ENCODE measurements at regions not wholly inside any gene's neighbourhood (a gene's known extent, or its start where the extent isn't known, plus 50 kb on each side); places are given as distances from the start of the nearest gene placed in this dataset.
A peak's percentile ranks its signal among the peaks of the same experiment; 100 is the strongest.

- Histone ChIP-seq H3K4me1 (no peaks in the 10 kb centered on the region), H3K27ac (no peak overlapping the region), H3K9me3 (no peaks in the 10 kb centered on the region), H3K27me3 (peaks cover 0 to 92% (median 2%) of the 10 kb centered on the region in 4 donors), H3K4me3 (no peak overlapping the region), H3K36me3 (no peaks in the 10 kb centered on the region)
- TF ChIP-seq POLR2A (IDR thresholded peaks at IDR 0.05): no peak
- no peak for DNase-seq
- intact Hi-C loops (cut with DNase I): loop anchor here (10.0 kb wide), 1 partner anchor 560 kb away; no protein-coding TSS in a partner anchor
- WGBS, 2 donors: 48 to 56% methylated on average over 3 of the region's 3 CpGs
Measured at GRCh38 chr2:222054813-222055212, 244.0 kb downstream of the PAX3 start.

GRCh38 chr2:222052934-222053367, 245.8 kb downstream of the PAX3 start:
- intact Hi-C loops (cut with DNase I): loop anchor here (10.0 kb wide), 1 partner anchor 562 kb away; no protein-coding TSS in a partner anchor
- Histone ChIP-seq H3K4me3 (no peak overlapping the region), H3K27ac (no peak overlapping the region), H3K4me1 (no peaks in the 10 kb centered on the region), H3K36me3 (no peaks in the 10 kb centered on the region), H3K27me3 (peaks cover 0 to 92% (median 2%) of the 10 kb centered on the region in 4 donors), H3K9me3 (no peaks in the 10 kb centered on the region)
- 12 to 15% methylated on average over 6 to 9 of the region's 9 CpGs for WGBS, 2 donors
- TF ChIP-seq CTCF (IDR thresholded peaks at IDR 0.05) (peak in 1 of 6 experiments; percentile 26), POLR2A (IDR thresholded peaks at IDR 0.05) (no peak)
- DNase-seq: no peak

- Histone ChIP-seq H3K9me3 (no peaks in the 10 kb centered on the region), H3K4me1 (no peaks in the 10 kb centered on the region), H3K36me3 (no peaks in the 10 kb centered on the region), H3K4me3 (no peak overlapping the region), H3K27ac (no peak overlapping the region), H3K27me3 (peaks cover 0 to 91% (median 0%) of the 10 kb centered on the region in 4 donors)
- DNase-seq: no peak
- TF ChIP-seq POLR2A (IDR thresholded peaks at IDR 0.05): no peak
- TF ChIP-seq CTCF (IDR thresholded peaks at IDR 0.05): no peak
- WGBS, 2 donors: 49 to 73% methylated on average over 4 of the region's 4 CpGs
- intact Hi-C loops (cut with DNase I): loop anchor here (10.0 kb wide), 1 partner anchor 564 kb away; no protein-coding TSS in a partner anchor
Measured at GRCh38 chr2:222050981-222051380, 247.8 kb downstream of the PAX3 start.

GRCh38 chr2:222049946-222050345, 248.9 kb downstream of the PAX3 start:
- intact Hi-C loops (cut with DNase I): loop anchor here (10.0 kb wide), 1 partner anchor 565 kb away; no protein-coding TSS in a partner anchor
- H3K36me3 ChIP-seq: no peaks in the 10 kb centered on the region
- no peak overlapping the region for H3K4me3 ChIP-seq
- no peak overlapping the region for H3K27ac ChIP-seq
- peaks cover 0 to 86% (median 0%) of the 10 kb centered on the region in 4 donors for H3K27me3 ChIP-seq
- TF ChIP-seq CTCF (IDR thresholded peaks at IDR 0.05) (no peak), POLR2A (IDR thresholded peaks at IDR 0.05) (no peak)
- WGBS, 2 donors: 27 to 37% methylated on average over 3 of the region's 3 CpGs
- DNase-seq: no peak
- no peaks in the 10 kb centered on the region for H3K9me3 ChIP-seq
- no peaks in the 10 kb centered on the region for H3K4me1 ChIP-seq

GRCh38 chr2:222043897-222044296, 254.9 kb downstream of the PAX3 start:
- no peak overlapping the region for H3K4me3 ChIP-seq
- H3K27me3 ChIP-seq: peaks cover 0 to 45% (median 0%) of the 10 kb centered on the region in 4 donors
- no peak overlapping the region for H3K27ac ChIP-seq
- TF ChIP-seq CTCF (IDR thresholded peaks at IDR 0.05) (no peak), POLR2A (IDR thresholded peaks at IDR 0.05) (no peak)
- H3K9me3 ChIP-seq: no peaks in the 10 kb centered on the region
- intact Hi-C loops (cut with DNase I): no loop called here
- H3K36me3 ChIP-seq: no peaks in the 10 kb centered on the region
- no peaks in the 10 kb centered on the region for H3K4me1 ChIP-seq
- WGBS, 2 donors: 42 to 71% methylated on average over 4 of the region's 4 CpGs
- DNase-seq: no peak

GRCh38 chr2:222042666-222043065, 256.1 kb downstream of the PAX3 start:
- Histone ChIP-seq H3K4me3 (no peak overlapping the region), H3K27me3 (peaks cover 0 to 33% (median 0%) of the 10 kb centered on the region in 4 donors), H3K27ac (no peak overlapping the region), H3K36me3 (no peaks in the 10 kb centered on the region), H3K9me3 (no peaks in the 10 kb centered on the region), H3K4me1 (peaks cover 0 to 6% (median 0%) of the 10 kb centered on the region in 3 donors)
- DNase-seq: no peak
- intact Hi-C loops (cut with DNase I): no loop called here
- 53 to 65% methylated on average over 4 of the region's 4 CpGs for WGBS, 2 donors
- TF ChIP-seq POLR2A (IDR thresholded peaks at IDR 0.05) (no peak), CTCF (IDR thresholded peaks at IDR 0.05) (no peak)
